Loucy (cell line): ENCODE measurements at regions not wholly inside any gene's neighbourhood (a gene's known extent, or its start where the extent isn't known, plus 50 kb on each side); places are given as distances from the start of the nearest gene placed in this dataset.

Source experiments
- H2AFZ ChIP-seq: fragments of 200-600 bp; sonication (generic); 2 replicates; pipeline ENCODE4 v1.6.0; 2016; ENCODE audit warnings: antibody characterized with exemption, mild to moderate bottlenecking, low read length, moderate library complexity
- H3F3A ChIP-seq: fragments of 200-600 bp; 2 replicates; pipeline ENCODE4 v1.6.0; 2016; ENCODE audit warnings: antibody characterized with exemption, low read depth, mild to moderate bottlenecking
- H3K27me3 ChIP-seq: fragments of 200-600 bp; sonication (generic); 2 replicates; pipeline ENCODE4 v1.6.1; 2014; ENCODE audit warnings: low read length, mild to moderate bottlenecking; ENCODE audit not compliant: insufficient read depth, poor library complexity, severe bottlenecking
- H3K36me3 ChIP-seq: fragments of 200-600 bp; sonication (generic); 2 replicates; pipeline ENCODE4 v1.6.1; 2016; ENCODE audit warnings: low read length; ENCODE audit not compliant: insufficient read depth
- H3K4me1 ChIP-seq: fragments of 200-600 bp; sonication (generic); 2 replicates; pipeline ENCODE4 v1.5.1; 2014; ENCODE audit warnings: low read length, mild to moderate bottlenecking; ENCODE audit not compliant: insufficient read depth, poor library complexity, severe bottlenecking
- H3K4me2 ChIP-seq: fragments of 200-600 bp; sonication (generic); 2 replicates; pipeline ENCODE4 v1.6.0; 2014; ENCODE audit warnings: antibody characterized with exemption, low read length, low read depth, mild to moderate bottlenecking; ENCODE audit not compliant: poor library complexity, severe bottlenecking
- H3K4me3 ChIP-seq: fragments of 200-600 bp; sonication (generic); 2 replicates; pipeline ENCODE4 v1.5.1; 2014; ENCODE audit warnings: low read length, mild to moderate bottlenecking, mixed read lengths; ENCODE audit not compliant: poor library complexity, severe bottlenecking
- H3K79me2 ChIP-seq: fragments of 200-600 bp; sonication (generic); 2 replicates; pipeline ENCODE4 v1.6.1; 2014; ENCODE audit warnings: low read length; ENCODE audit not compliant: insufficient read depth
- H3K9ac ChIP-seq: fragments of 200-600 bp; sonication (generic); 2 replicates; pipeline ENCODE4 v1.6.0; 2014; ENCODE audit warnings: mild to moderate bottlenecking, low read depth, low read length, moderate library complexity; ENCODE audit not compliant: poor library complexity, severe bottlenecking
- H3K9me2 ChIP-seq: fragments of 200-600 bp; sonication (generic); replicated peaks from 2 replicates; pipeline ENCODE4 v1.6.1; 2016; ENCODE audit warnings: low read depth, low read length, mixed read lengths
- H3K9me3 ChIP-seq: fragments of 200-600 bp; sonication (generic); 2 replicates; pipeline ENCODE4 v1.6.1; 2014; ENCODE audit warnings: mild to moderate bottlenecking, antibody characterized with exemption, low read length, low read depth; ENCODE audit not compliant: insufficient read depth
- H4K20me1 ChIP-seq: fragments of 200-600 bp; sonication (generic); 2 replicates; pipeline ENCODE4 v1.6.0; 2014; ENCODE audit warnings: antibody characterized with exemption, low read length, mild to moderate bottlenecking; ENCODE audit not compliant: insufficient read depth, poor library complexity, severe bottlenecking
- EZH2phosphoT487 ChIP-seq: fragments of 200-600 bp; IDR thresholded peaks from 2 replicates; pipeline ENCODE4 v1.6.1; 2018; ENCODE audit warnings: antibody characterized with exemption, mild to moderate bottlenecking, moderate library complexity, borderline replicate concordance
- TF ChIP-seq, protein P1 (sequence below): fragments of 200-600 bp; sonication (generic); conservative IDR thresholded peaks from 2 replicates; pipeline ENCODE4 v1.5.1; 2014; ENCODE audit warnings: mild to moderate bottlenecking, antibody characterized with exemption, low read length

DNA sequence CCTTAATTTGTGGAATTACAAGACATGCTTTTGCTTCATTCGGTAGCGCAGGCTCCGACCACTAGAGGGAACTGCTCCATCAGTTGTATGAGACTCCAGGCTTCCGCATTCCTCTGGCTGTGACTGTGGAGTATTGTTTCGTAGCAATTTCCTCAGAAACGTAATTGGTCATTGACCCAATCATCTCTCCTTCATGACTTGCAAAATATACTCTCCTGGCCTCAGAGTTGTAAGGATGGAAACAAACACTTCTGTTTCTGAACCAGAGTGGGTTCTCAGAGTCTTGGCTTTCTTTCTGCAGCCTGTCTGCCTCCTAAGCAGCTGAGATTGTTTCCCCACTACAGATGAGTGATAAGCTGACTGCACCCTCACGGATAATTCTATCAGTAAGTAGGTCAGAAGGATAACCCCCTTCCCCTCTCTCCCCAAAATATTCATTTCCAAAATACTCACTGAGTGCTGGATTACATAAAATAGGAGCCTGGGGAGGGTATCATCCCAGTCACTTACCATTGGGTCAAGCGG lies 146.8 kb upstream of the ZC3H12C start:
- Histone ChIP-seq H3K9me3 (no peaks in the 10 kb centered on the region), H3K4me2 (peak overlapping the region; percentile 57), H2AFZ (peak overlapping the region; percentile 90), H3F3A (no peaks in the 10 kb centered on the region), H3K4me1 (peaks cover 6% of the 10 kb centered on the region), H3K9ac (peak overlapping the region; percentile 25), H3K27me3 (no peaks in the 10 kb centered on the region), H3K79me2 (no peaks in the 10 kb centered on the region), H4K20me1 (no peaks in the 10 kb centered on the region), H3K9me2 (no peaks in the 10 kb centered on the region), H3K36me3 (no peaks in the 10 kb centered on the region), H3K4me3 (peak overlapping the region; percentile 51)
- TF ChIP-seq, protein P1, sequence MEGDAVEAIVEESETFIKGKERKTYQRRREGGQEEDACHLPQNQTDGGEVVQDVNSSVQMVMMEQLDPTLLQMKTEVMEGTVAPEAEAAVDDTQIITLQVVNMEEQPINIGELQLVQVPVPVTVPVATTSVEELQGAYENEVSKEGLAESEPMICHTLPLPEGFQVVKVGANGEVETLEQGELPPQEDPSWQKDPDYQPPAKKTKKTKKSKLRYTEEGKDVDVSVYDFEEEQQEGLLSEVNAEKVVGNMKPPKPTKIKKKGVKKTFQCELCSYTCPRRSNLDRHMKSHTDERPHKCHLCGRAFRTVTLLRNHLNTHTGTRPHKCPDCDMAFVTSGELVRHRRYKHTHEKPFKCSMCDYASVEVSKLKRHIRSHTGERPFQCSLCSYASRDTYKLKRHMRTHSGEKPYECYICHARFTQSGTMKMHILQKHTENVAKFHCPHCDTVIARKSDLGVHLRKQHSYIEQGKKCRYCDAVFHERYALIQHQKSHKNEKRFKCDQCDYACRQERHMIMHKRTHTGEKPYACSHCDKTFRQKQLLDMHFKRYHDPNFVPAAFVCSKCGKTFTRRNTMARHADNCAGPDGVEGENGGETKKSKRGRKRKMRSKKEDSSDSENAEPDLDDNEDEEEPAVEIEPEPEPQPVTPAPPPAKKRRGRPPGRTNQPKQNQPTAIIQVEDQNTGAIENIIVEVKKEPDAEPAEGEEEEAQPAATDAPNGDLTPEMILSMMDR = peak; percentile 99
- no peak for TF ChIP-seq EZH2phosphoT487

DNA sequence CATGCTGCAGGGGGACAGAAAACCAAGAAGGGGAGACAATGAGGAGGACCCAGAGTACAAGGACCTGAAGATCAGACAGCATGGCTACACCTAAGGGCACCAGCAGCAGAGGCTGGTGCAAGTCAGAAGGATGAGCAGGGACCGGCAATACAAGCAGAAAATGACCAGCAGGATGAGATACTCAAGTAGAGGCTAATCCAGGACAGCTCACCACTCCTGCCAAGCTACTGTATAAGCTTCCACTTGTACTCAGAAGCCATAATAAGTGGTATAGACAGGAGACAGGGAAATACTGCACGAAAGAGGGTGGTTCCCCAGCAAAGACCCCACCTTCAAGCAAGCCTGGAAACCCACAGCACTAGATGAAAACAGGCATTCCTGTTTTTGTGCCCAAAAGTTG lies 138.7 kb upstream of the ZC3H12C start:
- H3K4me2 ChIP-seq = no peak overlapping the region
- no peaks in the 10 kb centered on the region for H3K79me2 ChIP-seq

DNA sequence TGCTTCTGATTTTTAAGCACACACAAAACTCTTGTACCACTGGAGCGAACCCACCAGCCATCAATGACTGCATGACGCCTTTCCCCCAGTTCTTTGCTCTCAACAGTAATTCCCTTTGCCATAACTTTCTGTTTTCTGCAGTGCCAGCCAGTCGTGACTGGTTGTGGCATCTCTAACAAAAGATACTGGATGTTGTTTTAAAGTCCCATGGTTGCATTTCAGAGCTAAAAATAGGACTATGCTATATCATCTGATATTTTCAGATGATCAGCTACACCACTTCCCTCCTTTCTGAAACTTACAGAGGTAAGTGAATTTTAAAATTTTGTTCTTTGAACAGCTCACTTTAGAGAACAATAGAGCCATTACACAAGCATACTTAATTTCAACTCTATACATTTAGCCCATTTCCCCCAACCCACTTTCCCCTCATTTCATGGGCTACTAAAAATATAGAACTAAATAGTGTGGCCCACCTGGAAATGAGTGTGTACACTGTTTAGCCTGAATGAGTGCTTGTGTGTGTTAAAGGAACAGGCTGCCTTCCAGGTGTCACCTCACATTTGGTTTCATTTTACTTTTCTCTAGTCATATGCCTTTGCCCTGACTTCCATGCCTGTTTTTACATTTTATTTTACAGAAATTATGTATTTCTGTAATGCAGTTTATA lies 136.9 kb upstream of the ZC3H12C start:
- Histone ChIP-seq H3K4me3 (peak overlapping the region; percentile 32), H3K36me3 (no peaks in the 10 kb centered on the region), H3K9me2 (no peaks in the 10 kb centered on the region), H3K4me1 (peaks cover 11% of the 10 kb centered on the region), H3K4me2 (peak overlapping the region; percentile 58), H3K79me2 (no peaks in the 10 kb centered on the region), H3K27me3 (no peaks in the 10 kb centered on the region), H2AFZ (peak overlapping the region; percentile 90), H3F3A (no peaks in the 10 kb centered on the region), H4K20me1 (no peaks in the 10 kb centered on the region), H3K9ac (peak overlapping the region; percentile 49), H3K9me3 (no peaks in the 10 kb centered on the region)
- TF ChIP-seq, protein P1 = no peak
- TF ChIP-seq EZH2phosphoT487 = no peak

More for the DNA sequence above, 138.7 kb upstream of the ZC3H12C start:
- H3K9me2 ChIP-seq = no peaks in the 10 kb centered on the region
- no peaks in the 10 kb centered on the region for H3K9me3 ChIP-seq
- H3K4me1 ChIP-seq = peaks cover 11% of the 10 kb centered on the region
- no peaks in the 10 kb centered on the region for H3K27me3 ChIP-seq
- TF ChIP-seq, protein P1 = no peak
- no peak for TF ChIP-seq EZH2phosphoT487
- no peak overlapping the region for H2AFZ ChIP-seq
- H4K20me1 ChIP-seq = no peaks in the 10 kb centered on the region
- no peaks in the 10 kb centered on the region for H3F3A ChIP-seq
- H3K9ac ChIP-seq = no peak overlapping the region
- no peak overlapping the region for H3K4me3 ChIP-seq
- no peaks in the 10 kb centered on the region for H3K36me3 ChIP-seq
